ACC112 (cell line): ENCODE measurements at regions not wholly inside any gene's neighbourhood (a gene's known extent, or its start where the extent isn't known, plus 50 kb on each side); places are given as distances from the start of the nearest gene placed in this dataset.

Source experiments
- H2AFZ ChIP-seq: fragments of 200-600 bp; sonication (generic); one replicate; pipeline ENCODE4 v1.6.0; 2017; ENCODE audit warnings: antibody characterized with exemption, low read length; ENCODE audit not compliant: unreplicated experiment
- H3K27ac ChIP-seq: fragments of 200-600 bp; sonication (generic); 2 replicates; pipeline ENCODE4 v1.5.1; 2014; ENCODE audit warnings: low read depth, mild to moderate bottlenecking, antibody characterized with exemption, low read length, moderate library complexity
- H3K27me3 ChIP-seq: fragments of 200-600 bp; sonication (generic); 2 replicates; pipeline ENCODE4 v1.6.1; 2014; ENCODE audit warnings: mild to moderate bottlenecking, antibody characterized with exemption, low read length, moderate library complexity, mixed read lengths; ENCODE audit not compliant: insufficient read depth
- H3K36me3 ChIP-seq: fragments of 200-600 bp; sonication (generic); 2 replicates; pipeline ENCODE4 v1.6.1; 2016; ENCODE audit warnings: mild to moderate bottlenecking, antibody characterized with exemption, low read length, moderate library complexity, mixed read lengths; ENCODE audit not compliant: insufficient read depth
- H3K4me1 ChIP-seq: fragments of 200-600 bp; sonication (generic); one replicate; pipeline ENCODE4 v1.6.1; 2016; ENCODE audit warnings: low read length, mixed read lengths; ENCODE audit not compliant: insufficient read depth, unreplicated experiment, control insufficient read depth
- H3K4me3 ChIP-seq: fragments of 200-600 bp; sonication (generic); 2 replicates; pipeline ENCODE4 v1.5.1; 2014; ENCODE audit warnings: mild to moderate bottlenecking, low read depth, low read length
- H3K79me2 ChIP-seq: fragments of 200-600 bp; sonication (generic); one replicate; pipeline ENCODE4 v1.6.0; 2016; ENCODE audit warnings: low read length; ENCODE audit not compliant: control insufficient read depth, unreplicated experiment, insufficient read depth

GRCh38 chr1:239706245-239706892, 320.0 kb downstream of the CHRM3 start:
- Histone ChIP-seq H2AFZ (no peak overlapping the region), H3K27me3 (no peaks in the 10 kb centered on the region), H3K4me3 (no peak overlapping the region), H3K27ac (no peak overlapping the region), H3K79me2 (no peaks in the 10 kb centered on the region), H3K4me1 (no peaks in the 10 kb centered on the region), H3K36me3 (no peaks in the 10 kb centered on the region)

DNA sequence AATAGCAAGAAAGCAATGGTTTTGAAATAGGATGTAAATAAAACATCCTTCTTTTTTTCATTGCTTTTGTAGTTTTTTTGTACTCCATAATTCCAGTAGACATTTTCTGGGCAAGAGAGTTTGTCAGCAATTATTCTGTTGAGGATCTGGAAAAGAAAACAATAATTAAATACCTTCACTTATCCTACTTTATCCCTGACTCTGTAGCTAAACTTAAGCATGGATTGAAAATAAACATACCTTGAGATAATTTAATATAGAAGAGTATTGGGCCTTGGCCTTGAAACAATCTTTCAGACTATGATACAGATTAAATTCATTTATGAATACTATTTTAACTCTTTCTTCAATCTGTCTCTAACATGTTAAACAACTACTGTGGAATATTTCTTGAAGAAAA, 321.2 kb downstream of the CHRM3 start:
- no peaks in the 10 kb centered on the region for H3K36me3 ChIP-seq

GRCh38 chr1:239708622-239709021, 322.3 kb downstream of the CHRM3 start:
- H3K27ac ChIP-seq = no peak overlapping the region
- H3K4me3 ChIP-seq = no peak overlapping the region
- no peaks in the 10 kb centered on the region for H3K4me1 ChIP-seq
- no peaks in the 10 kb centered on the region for H3K79me2 ChIP-seq
- H3K36me3 ChIP-seq = no peaks in the 10 kb centered on the region
- H2AFZ ChIP-seq = no peak overlapping the region
- H3K27me3 ChIP-seq = no peaks in the 10 kb centered on the region

More for the DNA sequence above, 321.2 kb downstream of the CHRM3 start:
- Histone ChIP-seq H3K27ac (no peak overlapping the region), H3K27me3 (no peaks in the 10 kb centered on the region), H3K79me2 (no peaks in the 10 kb centered on the region), H3K4me1 (no peaks in the 10 kb centered on the region), H3K4me3 (no peak overlapping the region), H2AFZ (no peak overlapping the region)

GRCh38 chr1:239711768-239712167, 325.4 kb downstream of the CHRM3 start:
- Histone ChIP-seq H3K36me3 (no peaks in the 10 kb centered on the region), H3K79me2 (no peaks in the 10 kb centered on the region), H2AFZ (no peak overlapping the region), H3K4me1 (no peaks in the 10 kb centered on the region), H3K27me3 (no peaks in the 10 kb centered on the region), H3K4me3 (no peak overlapping the region), H3K27ac (no peak overlapping the region)

- H3K36me3 ChIP-seq = no peaks in the 10 kb centered on the region
- no peaks in the 10 kb centered on the region for H3K79me2 ChIP-seq
- no peak overlapping the region for H3K4me3 ChIP-seq
- H2AFZ ChIP-seq = no peak overlapping the region
- H3K27ac ChIP-seq = no peak overlapping the region
- H3K4me1 ChIP-seq = no peaks in the 10 kb centered on the region
- no peaks in the 10 kb centered on the region for H3K27me3 ChIP-seq
Observed at GRCh38 chr1:239717097-239717917, 330.9 kb downstream of the CHRM3 start.

DNA sequence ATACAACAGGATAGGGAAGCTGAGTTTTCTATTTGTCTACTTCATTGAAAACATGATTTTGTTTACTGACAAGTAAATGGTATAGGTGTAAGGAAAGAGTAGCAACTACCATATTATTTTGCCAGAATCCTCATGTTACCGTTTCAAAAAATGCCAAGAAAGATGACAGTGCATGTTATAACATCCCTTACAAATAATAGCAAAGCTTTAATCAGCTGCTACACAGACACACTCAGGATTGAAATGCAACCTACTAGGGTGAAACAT, 331.5 kb downstream of the CHRM3 start:
- Histone ChIP-seq H3K4me3 (no peak overlapping the region), H3K36me3 (no peaks in the 10 kb centered on the region), H3K79me2 (no peaks in the 10 kb centered on the region), H3K27ac (no peak overlapping the region), H2AFZ (no peak overlapping the region), H3K27me3 (no peaks in the 10 kb centered on the region), H3K4me1 (no peaks in the 10 kb centered on the region)

- H2AFZ ChIP-seq = no peak overlapping the region
- H3K27me3 ChIP-seq = no peaks in the 10 kb centered on the region
- no peak overlapping the region for H3K4me3 ChIP-seq
- no peaks in the 10 kb centered on the region for H3K79me2 ChIP-seq
- H3K36me3 ChIP-seq = no peaks in the 10 kb centered on the region
- no peaks in the 10 kb centered on the region for H3K4me1 ChIP-seq
- H3K27ac ChIP-seq = no peak overlapping the region
Observed at GRCh38 chr1:239718571-239718970, 332.2 kb downstream of the CHRM3 start.

GRCh38 chr1:239718997-239719628, 332.7 kb downstream of the CHRM3 start:
- Histone ChIP-seq H3K79me2 (no peaks in the 10 kb centered on the region), H3K27me3 (no peaks in the 10 kb centered on the region), H3K27ac (no peak overlapping the region), H3K36me3 (no peaks in the 10 kb centered on the region), H3K4me1 (no peaks in the 10 kb centered on the region), H2AFZ (no peak overlapping the region), H3K4me3 (no peak overlapping the region)

- no peaks in the 10 kb centered on the region for H3K79me2 ChIP-seq
- no peak overlapping the region for H2AFZ ChIP-seq
- H3K36me3 ChIP-seq = no peaks in the 10 kb centered on the region
- no peaks in the 10 kb centered on the region for H3K27me3 ChIP-seq
- no peak overlapping the region for H3K27ac ChIP-seq
- no peaks in the 10 kb centered on the region for H3K4me1 ChIP-seq
- H3K4me3 ChIP-seq = no peak overlapping the region
Observed at GRCh38 chr1:239719642-239720258, 333.4 kb downstream of the CHRM3 start.

- Histone ChIP-seq H3K36me3 (no peaks in the 10 kb centered on the region), H3K4me1 (no peaks in the 10 kb centered on the region), H3K79me2 (no peaks in the 10 kb centered on the region), H3K27ac (no peak overlapping the region), H2AFZ (no peak overlapping the region), H3K4me3 (no peak overlapping the region), H3K27me3 (no peaks in the 10 kb centered on the region)
Observed at GRCh38 chr1:239722035-239722434, 335.7 kb downstream of the CHRM3 start.
